SW 1271 (cell line): ENCODE measurements at regions not wholly inside any gene's neighbourhood (a gene's known extent, or its start where the extent isn't known, plus 50 kb on each side); places are given as distances from the start of the nearest gene placed in this dataset.
"Not testable (repeated sequence)": the region's sequence is repeated elsewhere in the genome, so short reads cannot be mapped to it uniquely, and the experiment has no call there.

Experiments
- DNase-seq, 2 experiments: peaks; one replicate each; lab custom pipeline; 2025; lab: John Stamatoyannopoulos, UW

DNA sequence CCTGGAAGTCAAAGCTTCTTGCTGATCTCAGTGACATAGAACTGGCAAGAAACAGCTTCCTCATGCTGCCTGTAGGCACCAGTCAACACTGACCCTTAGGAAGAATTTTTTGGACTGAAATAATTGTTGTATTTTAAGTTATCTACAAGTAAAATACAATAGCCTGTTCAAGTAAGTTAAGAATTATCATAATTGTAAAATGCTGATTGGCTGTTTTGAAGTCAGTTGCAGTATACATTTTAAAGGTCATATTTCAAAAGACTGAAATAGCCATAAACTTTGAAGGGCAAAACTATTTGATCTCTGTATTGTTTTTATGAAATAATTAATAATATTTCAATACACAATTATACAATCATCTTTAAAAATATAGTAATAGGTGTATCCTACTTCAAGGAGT is 794.9 kb downstream of the MAT2B start:
- DNase-seq = no peak

DNA sequence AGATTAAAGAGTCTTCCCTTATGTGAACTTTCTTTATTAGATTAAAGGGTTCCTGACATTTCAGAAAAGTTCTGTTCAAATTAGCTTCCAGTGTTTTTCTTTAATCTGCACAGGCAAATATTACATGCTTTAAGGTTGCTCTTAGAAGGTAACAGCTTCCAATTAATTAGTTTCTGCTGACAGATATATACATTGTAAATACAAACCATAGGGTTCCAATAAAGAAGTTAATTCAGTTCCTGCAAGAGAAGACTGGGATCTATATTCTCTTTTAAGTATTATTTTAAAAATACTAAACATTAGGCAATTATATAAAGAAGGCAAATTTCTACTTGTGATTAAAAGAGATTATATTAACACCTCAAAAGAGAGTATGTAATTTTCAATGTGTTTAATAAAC is 795.7 kb downstream of the MAT2B start:
- no peak for DNase-seq

DNA sequence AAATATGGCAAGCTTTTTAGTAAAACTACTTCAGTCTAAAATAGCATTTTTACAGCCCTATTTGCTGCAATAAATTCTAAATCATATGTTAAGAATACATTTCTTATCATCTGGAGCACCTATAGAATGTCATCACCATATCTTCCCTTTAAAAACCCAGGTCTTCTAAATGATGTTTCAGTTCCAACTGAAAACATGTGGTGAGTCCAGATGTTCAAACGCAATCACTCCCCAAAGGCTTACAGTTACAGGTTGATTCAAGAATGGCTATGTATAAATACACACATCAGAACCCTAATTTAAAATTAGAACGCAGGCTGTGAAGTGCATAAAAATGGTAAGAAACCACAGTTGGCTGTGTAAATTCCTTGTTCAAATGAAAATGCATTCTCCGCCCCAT is 796.3 kb downstream of the MAT2B start:
- DNase-seq = no peak

GRCh38 chr5:164302533-164303235 is 797.3 kb downstream of the MAT2B start:
- no peak for DNase-seq

DNA sequence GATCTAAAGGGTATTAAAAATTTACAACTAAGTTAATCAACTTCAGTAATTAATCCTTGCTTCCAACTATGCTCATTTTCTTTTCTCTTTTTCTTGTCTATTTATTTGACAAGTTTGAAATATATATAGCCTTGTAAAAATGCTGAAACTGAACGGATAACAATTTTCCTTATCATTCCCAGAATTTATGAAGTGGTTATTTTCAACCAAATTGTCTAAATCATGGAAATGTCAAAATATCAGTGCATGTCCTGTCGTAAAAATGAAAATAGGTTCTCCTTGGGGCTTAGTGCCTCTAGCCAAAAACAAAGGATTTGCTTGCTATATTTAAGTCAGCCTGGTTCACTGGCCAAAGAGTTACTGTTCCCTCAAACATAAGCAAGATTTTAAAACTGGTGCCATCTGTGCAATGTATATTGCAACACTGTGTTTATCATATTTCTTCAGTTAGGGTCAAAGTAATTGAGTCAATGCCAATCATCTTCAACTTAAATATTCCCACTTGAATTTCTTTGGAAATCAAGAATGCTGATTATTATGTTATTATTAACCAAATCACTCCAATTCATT is 798.3 kb downstream of the MAT2B start:
- no peak for DNase-seq

GRCh38 chr5:164306662-164307061 is 801.2 kb downstream of the MAT2B start:
- peak in 1 of 2 experiments; percentile 21 for DNase-seq

DNA sequence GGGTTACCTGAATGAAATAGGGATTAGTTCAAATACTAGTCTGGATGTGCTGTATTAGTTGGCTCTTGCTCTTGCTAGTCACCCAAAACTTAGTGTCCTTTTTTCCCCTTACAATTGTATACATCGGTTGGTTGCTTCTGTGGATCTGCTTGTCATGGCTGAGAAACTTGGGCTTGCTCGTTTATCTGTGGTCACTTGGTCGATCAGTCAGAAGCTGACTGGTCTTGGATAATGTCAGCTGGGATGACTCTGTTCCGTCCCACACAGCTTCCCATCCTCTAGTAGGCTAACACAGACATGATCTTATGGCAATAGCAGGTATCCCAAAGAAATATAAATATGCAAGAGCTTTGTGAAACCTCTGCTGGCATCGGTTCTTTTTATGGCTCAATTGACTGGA is 807.4 kb downstream of the MAT2B start:
- no peak for DNase-seq

GRCh38 chr5:164317676-164318075 is 812.3 kb downstream of the MAT2B start:
- no peak for DNase-seq

DNA sequence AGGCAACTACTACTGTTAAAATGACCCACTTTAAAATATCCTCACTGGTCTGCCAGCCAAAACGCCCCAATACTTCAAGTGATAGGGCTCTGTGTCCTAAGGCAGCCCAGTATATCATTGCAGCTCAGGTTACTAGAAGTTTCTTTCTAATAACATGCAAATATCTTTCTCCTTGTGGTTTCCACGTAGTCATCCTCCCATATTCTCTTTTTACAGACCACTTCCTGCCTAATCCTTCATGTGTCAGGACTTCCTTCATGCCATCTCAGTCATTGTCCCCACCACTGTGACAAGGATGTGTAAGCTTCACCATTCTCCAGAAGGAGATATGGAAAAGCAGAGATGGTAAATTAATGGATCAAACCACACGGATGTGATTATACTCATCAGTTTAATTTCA is 813.7 kb downstream of the MAT2B start:
- no peak for DNase-seq

DNA sequence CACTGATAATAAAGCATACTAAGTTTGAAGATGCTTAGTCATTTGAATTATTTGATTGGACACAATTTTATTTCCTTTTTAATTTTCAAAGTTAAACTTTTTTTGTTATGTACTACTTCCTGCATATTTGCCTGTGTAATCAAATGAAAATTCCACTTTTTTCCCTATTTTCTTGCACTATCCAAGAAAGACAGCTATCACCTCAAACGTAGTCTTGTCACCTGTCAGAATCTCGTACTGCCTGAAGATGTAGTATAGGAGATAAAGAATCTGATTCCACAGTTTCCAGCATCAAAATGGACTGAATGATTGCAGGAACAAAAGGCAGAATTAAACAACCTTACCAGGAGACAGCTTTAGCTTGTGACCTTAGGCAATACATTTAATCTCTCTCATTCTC is 818.8 kb downstream of the MAT2B start:
- no peak for DNase-seq

DNA sequence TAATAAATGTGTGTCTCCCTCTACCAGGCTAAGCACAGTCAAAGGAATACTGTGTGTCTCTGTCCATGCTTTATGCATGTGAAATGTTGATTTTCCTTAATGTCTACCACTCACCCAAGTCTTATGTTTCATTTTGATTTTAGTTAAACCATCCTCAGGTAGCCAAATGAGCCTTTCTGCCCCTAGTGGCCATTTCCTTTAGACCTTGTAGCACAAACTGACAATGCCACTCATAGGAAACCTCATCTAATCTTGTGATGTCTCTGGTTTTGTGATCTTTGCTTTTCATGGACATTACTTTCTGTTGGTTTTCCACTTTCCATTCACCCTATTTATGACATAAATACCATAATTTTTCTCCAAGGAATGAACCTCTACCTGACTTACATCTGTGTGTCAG is 820.8 kb downstream of the MAT2B start:
- DNase-seq = no peak

GRCh38 chr5:164327166-164327565 is 821.7 kb downstream of the MAT2B start:
- not testable (repeated sequence) for DNase-seq

DNA sequence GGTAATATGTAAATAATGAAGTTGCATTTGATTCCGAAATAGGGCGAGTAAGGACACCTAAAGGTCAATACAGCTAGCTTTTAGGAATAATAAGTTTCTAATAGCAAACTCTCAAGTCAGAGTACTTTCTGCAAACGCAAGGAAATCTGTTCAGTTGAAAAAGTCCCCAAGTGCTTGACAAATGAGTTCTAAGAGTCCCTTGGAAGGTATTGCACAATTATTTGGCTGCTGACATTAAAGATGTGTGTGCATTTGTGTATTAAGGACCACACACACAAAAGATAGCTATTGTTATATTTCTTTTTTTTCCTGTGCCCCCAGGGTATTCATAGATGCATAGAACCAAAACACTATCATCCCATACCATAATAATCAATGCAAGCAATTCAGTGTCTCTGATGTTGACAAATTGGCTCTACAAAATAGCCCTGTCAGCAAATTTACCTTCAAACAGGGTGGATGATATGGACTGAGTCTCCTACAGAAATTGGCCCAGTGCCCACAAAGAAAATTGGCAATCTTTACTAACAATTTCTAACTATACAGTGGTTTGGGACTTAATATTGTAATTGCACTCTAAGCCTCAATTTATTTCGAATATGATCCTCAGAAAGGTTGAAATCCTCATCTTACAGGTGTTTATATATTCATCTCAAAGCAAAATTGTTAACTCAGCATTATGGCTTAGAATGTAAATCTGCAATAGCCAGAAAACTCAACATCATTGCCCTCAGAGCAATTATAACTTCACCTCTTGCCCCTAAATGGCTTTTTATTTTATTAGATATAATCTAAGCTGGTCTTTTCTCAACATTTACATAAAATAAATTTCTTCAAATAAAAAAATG is 827.2 kb downstream of the MAT2B start:
- no peak for DNase-seq

- DNase-seq = peak in 1 of 2 experiments; percentile 79
These were observed 830.4 kb downstream of the MAT2B start for GRCh38 chr5:164335837-164336236.

DNA sequence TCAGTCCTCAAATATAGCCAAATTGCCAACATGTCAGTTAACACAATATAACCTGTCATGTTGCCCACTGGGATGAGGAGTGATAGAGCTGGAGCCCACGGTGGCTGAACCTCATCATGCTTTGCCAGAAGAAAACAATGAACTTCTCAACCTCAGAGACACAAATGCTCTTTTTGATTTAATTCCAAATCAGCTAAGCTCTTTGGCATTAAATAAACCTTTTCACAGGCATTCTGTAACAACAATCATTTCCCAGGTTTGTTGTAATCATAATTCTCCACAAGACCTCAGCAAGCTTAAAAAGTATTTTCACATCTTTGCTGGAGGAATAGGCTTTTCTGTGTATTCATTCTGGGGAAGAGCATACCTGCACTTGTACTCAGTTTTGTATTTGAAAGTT is 830.9 kb downstream of the MAT2B start:
- no peak for DNase-seq

DNA sequence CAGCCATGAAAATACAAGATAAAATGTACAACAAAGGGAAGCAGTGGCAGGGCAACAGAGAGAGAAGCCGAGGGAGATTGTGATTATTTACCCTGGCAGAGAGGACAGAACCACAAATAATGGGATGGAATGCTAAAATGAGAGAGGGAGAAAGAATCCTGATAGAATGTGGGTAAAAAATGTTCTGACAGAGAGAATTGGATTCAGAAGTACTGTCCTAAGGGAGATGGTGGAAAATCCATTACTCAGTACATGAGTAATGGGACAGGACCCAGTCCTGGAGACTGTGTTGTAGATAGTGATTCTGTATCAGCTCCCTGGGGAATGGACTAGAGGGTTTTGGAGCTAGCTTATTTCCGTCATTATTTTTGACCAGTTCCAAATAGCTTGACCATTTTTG is 831.5 kb downstream of the MAT2B start:
- no peak for DNase-seq

DNA sequence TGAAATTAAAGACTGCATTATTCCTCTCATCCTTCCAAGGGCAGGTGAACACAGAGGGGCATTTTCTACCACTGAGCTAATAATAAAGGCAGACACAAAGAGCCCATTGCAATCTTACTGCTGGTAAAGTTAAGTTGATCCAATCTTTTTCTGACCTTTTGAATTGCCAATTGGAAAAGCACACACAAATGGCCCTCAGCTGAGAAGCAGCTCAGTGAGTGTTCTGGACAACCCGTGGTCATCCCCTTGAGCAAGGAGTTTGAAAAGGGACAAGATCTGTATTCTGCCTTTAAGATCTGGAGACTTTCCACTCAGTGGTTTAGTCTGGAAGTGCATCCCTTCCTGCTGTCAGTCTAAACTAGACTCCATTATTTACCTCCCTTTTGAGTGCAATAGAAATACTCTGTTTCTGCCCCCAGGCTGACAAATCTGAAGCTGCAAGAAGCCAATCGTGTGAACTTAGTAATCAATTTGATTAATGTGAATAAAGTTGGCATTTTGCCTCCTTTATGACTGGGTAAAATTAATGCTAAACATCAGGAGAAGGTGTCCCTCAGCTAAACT is 835.7 kb downstream of the MAT2B start:
- peak in 1 of 2 experiments; percentile 13 for DNase-seq

DNA sequence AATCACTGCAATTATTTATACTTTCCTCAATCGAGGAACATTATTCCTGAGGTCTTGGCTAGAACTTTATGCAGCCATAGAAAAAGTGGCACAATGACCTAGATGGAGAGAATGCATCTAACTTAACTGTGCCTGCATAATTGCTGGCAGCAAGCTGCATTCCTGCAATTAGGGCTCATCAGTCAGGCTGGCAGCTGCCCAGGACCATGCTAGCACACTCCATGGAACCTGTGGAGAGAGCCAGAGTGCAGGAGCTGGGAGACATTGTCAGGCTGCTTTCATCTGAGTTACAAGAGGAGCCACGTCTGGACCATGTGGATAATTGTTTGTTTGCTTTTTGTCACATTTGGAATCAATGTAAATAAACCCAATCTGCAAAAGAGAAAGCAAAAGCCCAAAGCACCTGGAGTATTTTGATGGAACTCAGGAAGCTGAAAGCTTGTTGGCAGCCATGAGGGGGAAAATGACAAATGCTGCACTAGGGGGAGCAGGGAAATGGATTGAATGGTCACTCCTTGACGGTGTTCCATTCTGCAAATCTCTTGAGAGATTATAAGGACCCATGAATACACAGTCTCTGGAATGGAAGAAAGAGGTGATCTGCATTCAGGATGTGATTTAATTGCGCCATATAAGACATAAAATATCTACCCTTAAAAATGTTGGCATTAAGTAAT is 839.9 kb downstream of the MAT2B start:
- no peak for DNase-seq

DNA sequence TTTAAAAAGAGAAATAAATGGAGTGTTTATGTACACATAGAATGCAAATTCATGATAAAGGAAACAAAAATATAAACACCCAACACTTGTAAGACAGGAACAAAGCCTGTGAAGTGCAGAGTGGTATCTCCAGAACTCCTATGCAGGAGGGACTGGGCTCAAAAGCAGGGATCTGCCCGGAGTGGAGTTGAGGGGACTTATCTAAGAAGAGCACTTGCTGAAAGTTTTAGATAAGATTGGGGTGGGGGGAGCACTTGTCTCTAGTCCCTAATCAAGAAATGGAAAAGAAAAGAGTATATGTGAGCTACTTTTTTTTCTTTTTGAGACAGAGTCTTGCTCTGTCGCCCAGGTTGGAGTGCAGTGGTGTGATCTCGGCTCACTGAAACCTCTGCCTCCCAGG is 840.4 kb downstream of the MAT2B start:
- DNase-seq = no peak

- DNase-seq = no peak
These were observed 841.6 kb downstream of the MAT2B start for GRCh38 chr5:164346785-164347630.

DNA sequence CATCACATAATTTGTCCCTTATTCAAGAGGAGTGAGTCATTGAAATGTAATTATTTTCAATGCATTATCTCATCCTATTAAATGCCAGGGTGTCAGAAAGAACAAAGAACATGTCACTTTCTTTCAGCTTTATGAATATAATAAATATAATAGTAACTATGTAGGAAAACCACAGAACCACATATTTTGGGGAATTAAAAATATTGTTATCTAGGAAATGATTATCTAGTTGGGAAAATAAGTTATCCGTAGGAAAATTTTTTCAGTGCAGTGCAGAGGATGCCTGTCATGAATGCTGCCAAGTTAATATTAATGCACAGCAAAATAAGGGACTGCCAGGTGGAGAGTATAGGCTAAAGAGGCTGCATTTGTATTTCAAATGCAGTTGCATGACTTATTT is 844.8 kb downstream of the MAT2B start:
- DNase-seq = no peak
